Right lobe of liver (tissue), 6 donors: ENCODE measurements at regions not wholly inside any gene's neighbourhood (a gene's known extent, or its start where the extent isn't known, plus 50 kb on each side); places are given as distances from the start of the nearest gene placed in this dataset.

Source experiments
- ATAC-seq, 4 donors: fragments of 200-7000 bp; cut with Tn5 transposase; one replicate each; pipeline ENCODE4 v1.9.1; 2020; ENCODE audit warnings: mild to moderate bottlenecking in 4 of 4, moderate library complexity in 4 of 4
- DNase-seq, 3 donors: peaks; one replicate each; pipeline ENCODE4 v3.0.0-alpha.2; 2020
- H3K27ac ChIP-seq, 3 donors: fragments of 200-600 bp; one replicate each; pipeline ENCODE4 v1.8.0; 2022
- H3K27me3 ChIP-seq, 2 donors: fragments of 200-600 bp; one replicate each; pipeline ENCODE4 v1.8.0; 2022
- H3K36me3 ChIP-seq, 4 donors: fragments of 200-600 bp; sonication (generic) in 1 of 4; one replicate each; pipeline versions ENCODE4 v1.5.1 to v1.8.0; 2017 to 2022; ENCODE audit warnings: control low read depth in 1 of 4
- H3K4me1 ChIP-seq, 4 donors: fragments of 200-600 bp; sonication (generic) in 1 of 4; one replicate each; pipeline versions ENCODE4 v1.5.1 to v1.8.0; 2017 to 2022; ENCODE audit warnings: control low read depth in 1 of 4
- H3K4me3 ChIP-seq, 3 donors: fragments of 200-600 bp; one replicate each; pipeline ENCODE4 v1.8.0; 2022
- H3K9me3 ChIP-seq, 4 donors: fragments of 200-600 bp; sonication (generic) in 1 of 4; one replicate each; pipeline versions ENCODE4 v1.5.1 to v1.8.0; 2017 to 2022; ENCODE audit warnings: control low read depth in 1 of 4
- POLR2A ChIP-seq: fragments of 450-650 bp; IDR thresholded peaks from one replicate; pipeline ENCODE4 v1.6.1; 2017; ENCODE audit warnings: antibody characterized with exemption, mild to moderate bottlenecking
- WGBS: methylation state at CpG from one replicate; pipeline ENCODE4 v1.1.6; 2018; ENCODE audit warnings: low coverage, low lambda C conversion rate; ENCODE audit not compliant: insufficient coverage; ENCODE audit errors: missing lambda C conversion rate; 5-methylcytosine and 5-hydroxymethylcytosine counted together
- intact Hi-C, 2 donors: fragments of 100-400 bp; cut with DNase I; formaldehyde crosslinking; loops; one replicate each; pipeline versions ENCODE4 v1.11.2 to v1.14.1; 2022
- TF ChIP-seq, protein P1 (sequence below), 4 donors: fragments of 200-600 bp in 3 of 4; fragments of 450-650 bp in 1 of 4; IDR thresholded peaks; one replicate each; pipeline versions ENCODE4 v1.5.1 to v1.8.0; 2016 to 2022; ENCODE audit warnings: antibody characterized with exemption in 4 of 4, mild to moderate bottlenecking in 2 of 4
- donor health status: DM: no; HTN: yes; CAD: no.
- donor health status: DM: no; HTN: no; CAD: no.
- donor health status: DM: no; HTN: no; CAD: no.
- donor health status: DM: no; HTN: yes; CAD: no.
- donor health status: DM: no; HTN: yes; CAD: no.

- Histone ChIP-seq H3K4me1 (peaks cover 0 to 9% (median 0%) of the 10 kb centered on the region in 4 donors), H3K36me3 (no peaks in the 10 kb centered on the region), H3K4me3 (no peak overlapping the region), H3K27ac (no peak overlapping the region), H3K9me3 (no peaks in the 10 kb centered on the region), H3K27me3 (no peaks in the 10 kb centered on the region)
- 67% methylated on average over 4 of the region's 4 CpGs for WGBS
- intact Hi-C loops: no loop called here
- DNase-seq: peak in 1 of 3 donors; percentile 58
- no peak for TF ChIP-seq POLR2A
- TF ChIP-seq, protein P1, sequence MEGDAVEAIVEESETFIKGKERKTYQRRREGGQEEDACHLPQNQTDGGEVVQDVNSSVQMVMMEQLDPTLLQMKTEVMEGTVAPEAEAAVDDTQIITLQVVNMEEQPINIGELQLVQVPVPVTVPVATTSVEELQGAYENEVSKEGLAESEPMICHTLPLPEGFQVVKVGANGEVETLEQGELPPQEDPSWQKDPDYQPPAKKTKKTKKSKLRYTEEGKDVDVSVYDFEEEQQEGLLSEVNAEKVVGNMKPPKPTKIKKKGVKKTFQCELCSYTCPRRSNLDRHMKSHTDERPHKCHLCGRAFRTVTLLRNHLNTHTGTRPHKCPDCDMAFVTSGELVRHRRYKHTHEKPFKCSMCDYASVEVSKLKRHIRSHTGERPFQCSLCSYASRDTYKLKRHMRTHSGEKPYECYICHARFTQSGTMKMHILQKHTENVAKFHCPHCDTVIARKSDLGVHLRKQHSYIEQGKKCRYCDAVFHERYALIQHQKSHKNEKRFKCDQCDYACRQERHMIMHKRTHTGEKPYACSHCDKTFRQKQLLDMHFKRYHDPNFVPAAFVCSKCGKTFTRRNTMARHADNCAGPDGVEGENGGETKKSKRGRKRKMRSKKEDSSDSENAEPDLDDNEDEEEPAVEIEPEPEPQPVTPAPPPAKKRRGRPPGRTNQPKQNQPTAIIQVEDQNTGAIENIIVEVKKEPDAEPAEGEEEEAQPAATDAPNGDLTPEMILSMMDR (IDR thresholded peaks at IDR 0.05): peak; percentile 5 to 32 (median 24)
- ATAC-seq: peak; percentile 67 to 83 (median 74)
These were observed 235.7 kb downstream of the ENC1 start for GRCh38 chr5:74404574-74405508.

GRCh38 chr5:74403771-74404170 is 236.8 kb downstream of the ENC1 start:
- intact Hi-C loops: no loop called here
- no peak for TF ChIP-seq POLR2A
- TF ChIP-seq, protein P1 (IDR thresholded peaks at IDR 0.05): no peak
- 92% methylated on average over 2 of the region's 2 CpGs for WGBS
- DNase-seq (no peak), ATAC-seq (no peak)
- no peaks in the 10 kb centered on the region for H3K36me3 ChIP-seq
- no peaks in the 10 kb centered on the region for H3K27me3 ChIP-seq
- H3K4me1 ChIP-seq: peaks cover 0 to 6% (median 0%) of the 10 kb centered on the region in 4 donors
- H3K4me3 ChIP-seq: no peak overlapping the region
- H3K9me3 ChIP-seq: no peaks in the 10 kb centered on the region
- H3K27ac ChIP-seq: no peak overlapping the region

- WGBS: 65% methylated on average over 4 of the region's 4 CpGs
- TF ChIP-seq POLR2A: no peak
- TF ChIP-seq, protein P1 (IDR thresholded peaks at IDR 0.05): no peak
- ATAC-seq: no peak
- no peak overlapping the region for H3K4me3 ChIP-seq
- no peaks in the 10 kb centered on the region for H3K27me3 ChIP-seq
- no peak overlapping the region for H3K27ac ChIP-seq
- DNase-seq: no peak
- intact Hi-C loops: no loop called here
- H3K36me3 ChIP-seq: no peaks in the 10 kb centered on the region
- H3K4me1 ChIP-seq: no peaks in the 10 kb centered on the region
- no peaks in the 10 kb centered on the region for H3K9me3 ChIP-seq
These were observed 238.0 kb downstream of the ENC1 start for GRCh38 chr5:74402553-74402952.

- DNase-seq (no peak), ATAC-seq (no peak)
- Histone ChIP-seq H3K27me3 (no peaks in the 10 kb centered on the region), H3K27ac (no peak overlapping the region), H3K4me3 (no peak overlapping the region), H3K4me1 (no peaks in the 10 kb centered on the region), H3K9me3 (no peaks in the 10 kb centered on the region), H3K36me3 (no peaks in the 10 kb centered on the region)
- intact Hi-C loops: no loop called here
- WGBS: 97% methylated on average over 3 of the region's 3 CpGs
- no peak for TF ChIP-seq POLR2A
- TF ChIP-seq, protein P1 (IDR thresholded peaks at IDR 0.05): no peak
These were observed 238.6 kb downstream of the ENC1 start for GRCh38 chr5:74401946-74402320.
